GM12878 (cell line): ENCODE measurements at regions not wholly inside any gene's neighbourhood (a gene's known extent, or its start where the extent isn't known, plus 50 kb on each side); places are given as distances from the start of the nearest gene placed in this dataset.

Source experiments
- CEBPB ChIP-seq, 2 experiments: fragments of 150-350 bp in 1 of 2; IDR thresholded peaks; 2 replicates each; pipeline ENCODE4 v1.6.1; 2012 to 2014; ENCODE audit warnings: low read depth in 2 of 2, low read length in 2 of 2, borderline replicate concordance in 1 of 2, inconsistent platforms in 1 of 2
- CTCF ChIP-seq, 3 experiments: IDR thresholded peaks in 2 of 3; conservative IDR thresholded peaks in 1 of 3; 2 replicates each; pipeline ENCODE4 v1.5.1; 2011; ENCODE audit warnings: low read depth in 3 of 3, low read length in 3 of 3, mild to moderate bottlenecking in 3 of 3, control low read depth in 2 of 3, moderate library complexity in 2 of 3, inconsistent platforms in 1 of 3, mixed read lengths in 1 of 3; ENCODE audit not compliant: control insufficient read depth in 2 of 3, insufficient read depth in 1 of 3; ENCODE audit errors: extremely low read depth in 1 of 3
- ESRRA ChIP-seq: IDR thresholded peaks from 2 replicates; pipeline ENCODE4 v1.6.1; 2012; ENCODE audit warnings: mild to moderate bottlenecking, low read length, improper control_type of control experiment
- FOXM1 ChIP-seq: IDR thresholded peaks from 2 replicates; pipeline ENCODE4 v1.6.1; 2012; ENCODE audit warnings: low read depth, mild to moderate bottlenecking, inconsistent platforms, low read length, moderate library complexity
- HDAC6 ChIP-seq: fragments of 200-600 bp; sonication (generic); IDR thresholded peaks from one replicate; pipeline ENCODE4 v1.8.0; 2017; ENCODE audit warnings: antibody characterized with exemption; ENCODE audit not compliant: unreplicated experiment
- MYC ChIP-seq: IDR thresholded peaks from 2 replicates; pipeline ENCODE4 v1.6.1; 2011; ENCODE audit warnings: mild to moderate bottlenecking, low read length, moderate library complexity, inconsistent platforms; ENCODE audit not compliant: insufficient read depth, insufficient replicate concordance, insufficient read length, severe bottlenecking
- NFIC ChIP-seq: IDR thresholded peaks from 2 replicates; pipeline ENCODE4 v1.6.1; 2012; ENCODE audit warnings: low read depth, mild to moderate bottlenecking, inconsistent platforms, low read length, moderate library complexity
- SKIL ChIP-seq: fragments of 450-650 bp; IDR thresholded peaks from 2 replicates; pipeline ENCODE4 v1.6.1; 2017; ENCODE audit warnings: mild to moderate bottlenecking, low read depth, inconsistent platforms; ENCODE audit not compliant: poor library complexity, severe bottlenecking

GRCh38 chr6:26149240-26149639 lies 62.0 kb downstream of the HFE start:
- no peak for TF ChIP-seq CTCF (IDR thresholded peaks at IDR 0.05 in 2 of 3, conservative IDR thresholded peaks at IDR 0.05 in 1 of 3; ENCODE audit: control insufficient read depth in 2 of 3, extremely low read depth in 1 of 3, insufficient read depth in 1 of 3, low read depth in 3 of 3, low read length in 3 of 3)
- no peak for TF ChIP-seq SKIL
- TF ChIP-seq CEBPB (IDR thresholded peaks at IDR 0.05; ENCODE audit: borderline replicate concordance in 1 of 2, low read depth in 2 of 2, low read length in 2 of 2) = no peak
- TF ChIP-seq MYC = no peak
- TF ChIP-seq HDAC6 = no peak
- TF ChIP-seq NFIC = no peak
- no peak for TF ChIP-seq ESRRA
- TF ChIP-seq FOXM1 = no peak
